HG03060 (cell line): ENCODE measurements at regions not wholly inside any gene's neighbourhood (a gene's known extent, or its start where the extent isn't known, plus 50 kb on each side); places are given as distances from the start of the nearest gene placed in this dataset.

Experiments
- ATAC-seq: cut with Tn5 transposase; IDR thresholded peaks from one replicate; pipeline ENCODE4 v1.9.1; 2021; ENCODE audit warnings: low read depth, moderate number of reproducible peaks; ENCODE audit not compliant: unreplicated experiment

- ATAC-seq = no peak
Measured at GRCh38 chr2:81835321-81836000, 1530.9 kb upstream of the LRRTM1 start.

- ATAC-seq = no peak
Measured at GRCh38 chr2:81786811-81787210, 1482.3 kb upstream of the LRRTM1 start.

- no peak for ATAC-seq
Measured at GRCh38 chr2:81767187-81767912, 1462.8 kb upstream of the LRRTM1 start.

GRCh38 chr2:81747481-81748070 lies 1443.0 kb upstream of the LRRTM1 start:
- no peak for ATAC-seq

- no peak for ATAC-seq
Measured at GRCh38 chr2:81739966-81740365, 1435.4 kb upstream of the LRRTM1 start.

GRCh38 chr2:81734981-81735380 lies 1430.4 kb upstream of the LRRTM1 start:
- ATAC-seq = no peak

GRCh38 chr2:81714817-81715216 lies 1410.3 kb upstream of the LRRTM1 start:
- ATAC-seq = no peak

- ATAC-seq = no peak
Measured at GRCh38 chr2:81706856-81707255, 1402.3 kb upstream of the LRRTM1 start.

GRCh38 chr2:81703831-81704230 lies 1399.3 kb upstream of the LRRTM1 start:
- no peak for ATAC-seq

- no peak for ATAC-seq
Measured at GRCh38 chr2:81692566-81692965, 1388.0 kb upstream of the LRRTM1 start.

- no peak for ATAC-seq
Measured at GRCh38 chr2:81675641-81676040, 1371.1 kb upstream of the LRRTM1 start.

- ATAC-seq = no peak
Measured at GRCh38 chr2:81672923-81673322, 1368.4 kb upstream of the LRRTM1 start.

GRCh38 chr2:81672516-81672915 lies 1368.0 kb upstream of the LRRTM1 start:
- ATAC-seq = no peak

- no peak for ATAC-seq
Measured at GRCh38 chr2:81670885-81671284, 1366.3 kb upstream of the LRRTM1 start.

GRCh38 chr2:81661081-81661480 lies 1356.5 kb upstream of the LRRTM1 start:
- no peak for ATAC-seq

GRCh38 chr2:81658227-81658626 lies 1353.7 kb upstream of the LRRTM1 start:
- no peak for ATAC-seq

GRCh38 chr2:81650048-81650971 lies 1345.8 kb upstream of the LRRTM1 start:
- no peak for ATAC-seq

- ATAC-seq = no peak
Measured at GRCh38 chr2:81648806-81649205, 1344.3 kb upstream of the LRRTM1 start.

- no peak for ATAC-seq
Measured at GRCh38 chr2:81648370-81648769, 1343.8 kb upstream of the LRRTM1 start.

- ATAC-seq = no peak
Measured at GRCh38 chr2:81647715-81648230, 1343.2 kb upstream of the LRRTM1 start.
